PC-3 (cell line): ENCODE measurements at regions not wholly inside any gene's neighbourhood (a gene's known extent, or its start where the extent isn't known, plus 50 kb on each side); places are given as distances from the start of the nearest gene placed in this dataset.

Experiments
- EZH2 ChIP-seq: fragments of 300-600 bp; sonication (generic); IDR thresholded peaks from one replicate; pipeline ENCODE4 v1.6.1; 2017; ENCODE audit warnings: antibody characterized with exemption, mild to moderate bottlenecking, low read length; ENCODE audit not compliant: unreplicated experiment
- TF ChIP-seq, protein P1 (sequence below): fragments of 300-600 bp; sonication (generic); conservative IDR thresholded peaks from 2 replicates; pipeline ENCODE4 v1.5.1; 2017; ENCODE audit warnings: antibody characterized with exemption, low read depth, mild to moderate bottlenecking, low read length

- TF ChIP-seq, protein P1, sequence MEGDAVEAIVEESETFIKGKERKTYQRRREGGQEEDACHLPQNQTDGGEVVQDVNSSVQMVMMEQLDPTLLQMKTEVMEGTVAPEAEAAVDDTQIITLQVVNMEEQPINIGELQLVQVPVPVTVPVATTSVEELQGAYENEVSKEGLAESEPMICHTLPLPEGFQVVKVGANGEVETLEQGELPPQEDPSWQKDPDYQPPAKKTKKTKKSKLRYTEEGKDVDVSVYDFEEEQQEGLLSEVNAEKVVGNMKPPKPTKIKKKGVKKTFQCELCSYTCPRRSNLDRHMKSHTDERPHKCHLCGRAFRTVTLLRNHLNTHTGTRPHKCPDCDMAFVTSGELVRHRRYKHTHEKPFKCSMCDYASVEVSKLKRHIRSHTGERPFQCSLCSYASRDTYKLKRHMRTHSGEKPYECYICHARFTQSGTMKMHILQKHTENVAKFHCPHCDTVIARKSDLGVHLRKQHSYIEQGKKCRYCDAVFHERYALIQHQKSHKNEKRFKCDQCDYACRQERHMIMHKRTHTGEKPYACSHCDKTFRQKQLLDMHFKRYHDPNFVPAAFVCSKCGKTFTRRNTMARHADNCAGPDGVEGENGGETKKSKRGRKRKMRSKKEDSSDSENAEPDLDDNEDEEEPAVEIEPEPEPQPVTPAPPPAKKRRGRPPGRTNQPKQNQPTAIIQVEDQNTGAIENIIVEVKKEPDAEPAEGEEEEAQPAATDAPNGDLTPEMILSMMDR: no peak
- TF ChIP-seq EZH2: no peak
Observed at GRCh38 chr14:85897808-85898207, 367.9 kb downstream of the FLRT2 start.
